Activated effector memory CD4-positive, alpha-beta T cell treated with anti-CD3 and anti-CD28 coated beads, Interleukin-2, amount 50 U/mL, for 16 hours (primary cell): ENCODE measurements at regions not wholly inside any gene's neighbourhood (a gene's known extent, or its start where the extent isn't known, plus 50 kb on each side); places are given as distances from the start of the nearest gene placed in this dataset.

Source experiments
- DNase-seq: peaks from one replicate; pipeline ENCODE4 v3.0.0-alpha.2; 2020

DNA sequence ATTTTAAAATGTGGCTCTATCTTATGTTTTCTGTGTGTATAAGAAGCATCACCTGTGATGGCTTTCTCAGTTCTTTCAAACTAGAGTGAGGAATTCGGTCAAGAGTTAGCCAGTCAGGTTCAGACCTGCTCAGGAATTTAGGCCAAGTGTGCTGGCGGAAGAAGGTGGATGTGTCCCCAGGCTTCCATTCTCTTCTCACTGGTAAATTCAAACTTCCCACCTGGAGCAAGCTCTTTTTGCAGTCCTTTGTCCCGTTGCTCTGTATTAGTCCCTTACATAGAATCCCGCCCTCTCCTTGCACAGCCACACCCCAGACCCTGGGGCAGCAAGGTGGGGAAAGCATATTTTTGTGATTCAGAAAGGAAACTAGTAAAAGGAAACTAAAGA, 124.7 kb upstream of the PWP1 start:
- no peak for DNase-seq

DNA sequence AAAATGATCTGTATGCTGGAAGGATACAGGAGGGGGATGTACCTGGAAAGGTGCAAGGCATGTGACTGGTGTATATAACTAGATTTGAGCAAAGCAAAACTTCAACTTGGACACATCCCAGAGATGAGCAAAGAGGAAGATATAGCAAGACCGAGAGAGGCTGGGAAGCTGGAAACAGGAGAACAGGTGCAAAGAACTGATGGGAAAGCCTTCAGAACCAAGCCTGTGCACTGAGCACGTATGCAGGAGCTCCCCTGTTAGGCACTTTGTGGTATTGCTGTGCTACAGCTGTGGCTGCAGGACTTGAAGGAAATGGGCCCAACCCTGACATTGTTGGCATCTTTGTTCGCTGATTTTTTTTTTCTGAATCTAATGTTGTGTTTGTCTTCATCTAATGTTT, 120.7 kb upstream of the PWP1 start:
- no peak for DNase-seq

DNA sequence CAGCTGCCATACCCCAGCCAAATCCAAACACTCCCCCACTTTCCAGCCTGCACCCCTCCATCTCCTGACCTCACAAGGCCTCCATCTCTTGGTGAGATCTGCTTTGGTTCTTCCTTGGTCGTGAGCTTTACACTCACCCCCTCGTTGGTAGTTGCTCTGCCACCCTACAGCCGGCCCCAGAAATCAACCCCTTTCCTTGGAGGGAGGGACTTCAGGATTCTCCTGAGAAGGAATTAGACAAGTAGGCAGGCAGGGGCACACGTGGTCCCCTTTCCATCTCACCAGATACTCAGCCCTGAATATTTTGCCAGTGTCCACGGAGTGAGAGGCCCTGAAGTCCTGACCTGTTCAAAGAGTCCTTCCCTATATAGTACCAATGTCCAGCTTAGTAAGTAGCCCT, 120.0 kb upstream of the PWP1 start:
- DNase-seq: no peak

DNA sequence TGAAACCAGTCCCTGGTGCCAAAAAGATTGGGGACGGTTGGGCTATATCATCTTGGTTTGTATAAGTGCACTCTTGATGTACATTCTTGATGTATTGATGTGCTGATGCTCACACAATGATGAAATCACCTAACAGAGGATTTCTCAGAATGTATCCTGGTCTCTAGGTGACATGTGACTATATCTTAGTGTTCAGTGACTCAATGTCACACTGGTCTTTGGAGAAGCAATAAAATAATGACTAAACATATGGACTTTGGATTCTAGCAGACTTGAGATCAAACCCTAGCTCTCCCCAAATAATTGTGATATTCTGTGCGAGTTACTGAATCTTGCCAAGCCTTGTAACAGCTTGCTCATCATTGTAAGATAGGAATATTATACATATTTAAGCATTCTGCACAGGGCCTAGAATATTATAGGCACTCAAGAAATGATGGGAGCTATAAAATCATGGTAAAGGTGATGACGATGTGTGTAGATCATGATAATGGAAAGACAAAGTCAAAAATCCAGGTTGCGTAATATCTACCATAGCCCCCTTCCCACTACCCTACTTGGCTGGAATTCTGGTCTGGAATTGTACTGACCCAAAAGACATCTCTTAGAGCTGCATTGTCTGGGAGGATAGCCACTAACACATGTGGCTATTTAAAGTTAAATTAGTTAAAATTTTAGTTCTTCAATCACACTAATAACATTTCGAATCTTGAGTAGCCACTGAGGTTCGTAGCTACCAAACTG, 117.6 kb upstream of the PWP1 start:
- no peak for DNase-seq

DNA sequence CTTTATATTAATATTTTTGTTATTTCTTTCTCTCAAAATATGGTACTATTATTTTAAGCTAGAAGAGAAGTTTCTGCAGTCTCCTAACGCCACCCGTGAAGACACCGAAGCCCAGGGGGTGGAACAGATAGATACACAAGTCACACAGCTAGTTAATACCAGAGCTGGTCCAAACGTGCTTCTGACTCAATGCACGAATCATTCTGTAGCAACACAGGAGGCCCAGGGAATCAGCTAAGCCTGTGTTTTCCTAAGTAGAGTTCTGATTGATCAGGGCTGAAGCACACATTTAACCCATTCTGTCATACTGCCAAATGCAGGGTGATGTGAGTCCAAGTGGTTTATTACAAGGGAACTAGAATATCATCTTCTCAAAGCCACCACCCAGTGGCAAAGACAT, 116.9 kb upstream of the PWP1 start:
- no peak for DNase-seq

DNA sequence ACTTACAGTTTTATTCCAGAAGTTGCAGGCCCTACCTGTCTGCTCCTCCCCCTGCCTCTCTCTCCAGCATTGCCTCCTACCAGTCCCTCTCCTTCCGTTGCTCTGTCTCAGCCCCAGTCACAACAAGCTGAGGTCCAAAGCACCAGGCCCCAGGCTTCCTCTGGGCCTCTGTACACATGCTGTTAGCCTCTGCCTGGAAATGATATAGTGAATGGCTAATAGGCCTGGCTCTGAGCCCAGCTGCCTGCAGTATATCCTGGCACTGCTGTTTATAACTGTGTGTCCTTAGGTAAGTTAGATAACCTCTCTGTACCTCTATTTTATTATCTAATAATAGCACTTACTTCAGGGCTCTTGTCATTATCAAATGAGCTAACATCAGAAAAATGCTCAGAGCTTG, 114.9 kb upstream of the PWP1 start:
- DNase-seq: no peak

DNA sequence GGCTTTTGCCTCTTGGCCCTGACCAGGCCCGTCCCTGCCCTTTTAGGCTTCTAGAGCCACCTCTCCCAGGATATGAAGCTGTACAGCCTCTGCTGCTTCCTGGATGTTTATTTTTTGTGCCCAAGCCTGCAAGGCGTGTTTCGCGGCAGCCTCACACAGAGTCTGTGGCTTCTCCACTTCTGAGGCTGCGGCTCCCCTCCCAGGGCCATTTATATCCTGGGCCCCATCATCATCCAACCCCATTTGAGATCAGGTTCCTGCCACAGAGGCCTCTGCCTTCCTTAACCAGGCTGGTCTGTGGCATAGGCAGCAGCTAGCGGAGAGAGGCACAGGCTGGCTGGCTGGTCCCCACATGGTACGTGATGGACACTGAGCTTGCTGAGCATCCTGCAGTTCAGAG, 114.1 kb upstream of the PWP1 start:
- DNase-seq: no peak

DNA sequence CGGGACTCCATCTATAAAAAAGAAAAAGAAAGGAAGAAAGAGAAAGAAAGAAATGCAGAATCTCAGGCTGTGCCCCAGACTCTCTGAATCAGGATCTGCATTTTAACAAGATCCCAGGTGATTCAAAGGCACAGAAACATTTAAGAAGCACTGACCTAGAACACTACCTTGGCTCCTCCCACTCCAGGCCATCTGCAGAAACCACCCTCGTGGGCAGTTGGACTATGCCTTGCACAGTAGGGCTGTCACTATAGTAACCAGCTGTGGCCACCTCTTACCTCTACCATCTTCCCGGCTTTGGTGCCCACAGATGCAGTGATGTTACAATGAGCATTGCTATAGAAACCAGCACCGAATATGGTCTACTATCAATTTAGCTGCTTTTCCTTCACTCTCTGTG, 110.9 kb upstream of the PWP1 start:
- DNase-seq: no peak

DNA sequence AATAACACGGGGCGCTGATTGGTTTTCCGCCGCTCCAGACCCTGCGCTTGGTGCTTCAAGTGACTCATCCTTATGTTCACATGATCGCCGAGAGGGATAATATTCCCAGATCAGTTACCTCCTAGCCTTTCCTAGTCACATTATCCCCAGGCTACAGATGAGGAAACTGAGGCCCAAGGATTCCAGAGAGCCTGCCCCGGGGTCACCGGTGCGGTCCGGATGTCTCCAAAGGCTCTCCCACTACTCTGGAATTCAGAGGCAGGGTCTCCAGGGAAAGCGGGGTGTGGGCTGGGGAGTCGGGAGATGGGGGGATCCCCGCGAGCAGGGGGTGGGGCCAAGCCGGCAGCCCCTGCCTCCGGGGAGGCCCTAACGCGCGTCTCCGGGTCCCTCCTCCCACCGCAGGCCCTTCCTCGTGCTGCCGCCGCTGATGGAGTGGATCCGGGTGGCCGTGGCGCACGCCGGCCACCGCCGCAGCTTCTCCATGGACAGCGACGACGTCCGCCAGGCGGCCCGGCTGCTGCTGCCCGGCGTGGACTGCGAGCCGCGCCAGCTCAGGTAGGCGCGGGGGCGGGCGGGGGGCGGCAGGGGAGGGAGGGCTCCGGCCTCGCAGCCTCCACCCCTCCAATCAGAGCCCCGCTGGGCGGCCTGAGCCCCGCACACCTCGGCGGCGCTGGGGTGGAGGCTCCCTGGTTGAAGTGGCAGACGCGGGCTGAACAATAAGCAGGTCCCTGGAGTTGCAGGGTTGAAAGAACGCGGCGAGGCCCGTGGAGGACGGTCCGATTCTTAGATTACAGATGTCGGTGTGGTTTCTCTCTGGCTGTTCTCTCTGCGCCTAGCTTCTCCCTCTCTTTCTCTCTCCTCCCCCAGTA, 104.6 kb upstream of the PWP1 start:
- no peak for DNase-seq

DNA sequence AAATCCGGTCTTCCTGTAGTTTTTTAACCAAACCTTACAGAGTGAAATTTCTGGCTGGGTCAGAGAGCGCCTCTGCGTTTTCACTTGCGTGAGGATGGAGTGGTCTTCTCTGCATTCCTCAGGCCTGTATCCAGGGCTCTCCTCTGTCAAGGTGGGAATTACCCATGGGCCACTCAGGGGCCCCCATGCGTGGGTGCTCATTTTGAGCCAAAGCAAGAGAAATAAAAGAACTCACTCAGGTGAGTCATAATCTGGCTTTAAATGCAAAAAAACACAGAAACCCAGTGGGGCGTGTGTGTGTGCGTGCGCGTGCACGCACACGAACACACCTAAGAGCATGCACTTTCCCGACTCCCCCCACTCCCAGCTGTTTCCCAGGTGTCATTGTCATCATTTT, 104.0 kb upstream of the PWP1 start:
- DNase-seq: no peak

DNA sequence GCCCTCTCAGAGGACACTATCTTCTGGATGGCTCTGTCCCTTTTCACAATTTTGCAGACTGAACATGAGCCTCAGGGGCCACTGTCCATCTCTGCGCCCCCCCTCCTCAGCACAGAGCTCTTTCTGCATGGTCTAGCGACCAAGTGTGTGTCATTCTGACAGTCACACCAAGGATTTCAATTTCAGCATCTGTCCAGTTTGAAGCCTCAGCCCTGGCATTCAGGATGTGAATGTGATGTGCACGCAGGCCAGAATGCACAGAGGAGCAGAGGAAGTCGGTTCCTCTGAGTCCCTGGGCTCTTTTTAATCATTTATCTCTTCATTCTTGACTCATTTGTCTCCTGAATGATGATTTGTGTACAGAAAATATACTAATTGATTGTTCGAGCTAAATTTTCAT, 102.0 kb upstream of the PWP1 start:
- DNase-seq: no peak

DNA sequence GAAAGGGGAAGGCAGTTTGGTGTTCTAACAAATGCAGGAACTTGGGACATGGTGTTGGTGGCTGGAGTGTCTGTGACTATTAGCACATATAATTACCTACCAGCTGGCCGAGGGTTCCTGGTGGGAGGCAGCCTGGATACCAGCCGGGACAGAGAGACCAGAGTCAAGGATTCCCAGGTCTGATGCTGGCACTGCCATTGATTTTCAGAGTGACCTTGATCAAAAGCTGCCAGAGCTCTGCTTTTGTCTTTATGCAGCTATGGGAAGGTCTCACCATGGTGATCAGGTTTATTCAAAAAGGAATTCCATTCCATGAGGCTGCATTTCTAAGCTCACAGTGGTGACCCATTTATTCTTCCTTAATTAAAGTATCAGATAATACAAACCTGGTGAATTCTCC, 101.0 kb upstream of the PWP1 start:
- no peak for DNase-seq

DNA sequence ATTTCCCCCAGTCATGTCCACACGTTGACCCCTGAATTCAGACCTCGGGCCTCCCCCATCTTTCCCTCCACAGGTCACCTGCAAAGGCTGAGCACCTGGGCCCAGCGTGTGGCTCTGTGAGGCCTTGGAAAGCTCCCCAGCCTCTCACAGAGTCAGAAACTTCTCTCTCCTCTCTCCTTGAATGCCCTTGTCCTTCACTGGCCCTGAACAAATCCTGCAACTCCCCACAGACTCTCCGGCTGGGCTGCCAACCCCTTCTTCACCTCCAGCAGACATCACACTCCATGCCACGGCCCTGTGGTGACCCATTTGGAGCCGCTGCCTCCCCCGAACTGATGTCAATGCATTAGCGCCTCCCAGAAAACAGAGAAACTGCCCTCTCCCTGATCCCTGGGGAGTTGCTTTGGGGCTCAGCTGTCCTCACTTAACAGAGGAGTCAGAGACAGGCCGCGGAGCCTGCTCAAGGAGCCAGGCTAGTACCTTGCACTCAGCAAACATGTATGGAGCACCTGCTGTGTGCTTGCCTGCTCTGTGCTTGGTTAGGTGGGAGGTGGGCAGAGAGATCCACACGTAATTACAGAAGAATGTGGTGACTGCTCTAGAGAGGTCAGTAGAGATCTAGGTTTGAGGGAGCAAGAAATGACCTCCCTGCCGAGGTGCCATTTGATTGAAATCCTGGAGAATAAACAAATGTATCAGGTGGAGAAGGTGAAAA, 99.2 kb upstream of the PWP1 start:
- no peak for DNase-seq

DNA sequence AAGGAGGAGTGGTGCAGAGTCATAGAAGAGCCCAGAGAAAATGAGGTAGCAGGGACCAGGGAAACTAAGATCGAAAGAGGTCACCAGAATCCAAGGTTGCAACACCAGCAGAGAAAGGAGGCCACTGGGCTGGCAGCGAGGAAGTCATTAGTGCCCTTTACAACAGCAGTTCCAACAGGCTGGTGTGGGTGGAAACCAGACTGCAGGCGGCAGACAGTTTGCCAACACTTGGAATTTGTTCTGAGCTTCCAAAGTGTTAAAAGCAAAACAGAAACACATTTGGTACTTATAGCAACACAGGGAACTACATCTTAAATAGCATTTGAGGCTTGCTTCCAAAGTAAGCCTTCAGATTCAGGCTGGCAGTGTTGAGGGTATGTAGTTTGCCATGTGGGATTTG, 95.2 kb upstream of the PWP1 start:
- DNase-seq: no peak

DNA sequence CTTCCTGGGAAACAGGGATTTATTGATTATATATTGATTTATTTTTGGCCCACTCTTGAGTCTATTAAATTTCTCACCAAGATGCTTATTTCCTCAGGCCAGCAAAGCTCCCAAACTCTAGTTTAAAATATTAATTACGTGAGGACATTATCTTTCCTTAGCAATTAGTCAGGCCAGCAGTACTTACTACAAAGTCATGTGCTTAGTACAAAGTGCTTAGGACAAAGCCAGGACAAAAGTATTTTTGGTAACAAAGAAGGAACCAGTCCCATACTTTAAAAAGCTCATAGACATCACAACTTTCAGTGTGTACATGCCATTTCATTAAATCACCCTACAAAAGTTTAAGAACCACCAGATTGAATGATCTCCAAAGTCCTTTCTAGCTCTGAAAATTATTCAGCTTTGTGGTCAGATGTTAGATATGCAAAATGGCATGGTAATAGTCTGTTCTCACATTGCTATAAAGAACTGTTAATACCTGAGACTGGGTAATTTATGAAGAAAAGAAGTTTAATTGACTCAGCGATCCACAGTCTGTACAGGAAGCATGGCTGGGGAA, 94.7 kb upstream of the PWP1 start:
- DNase-seq: no peak

DNA sequence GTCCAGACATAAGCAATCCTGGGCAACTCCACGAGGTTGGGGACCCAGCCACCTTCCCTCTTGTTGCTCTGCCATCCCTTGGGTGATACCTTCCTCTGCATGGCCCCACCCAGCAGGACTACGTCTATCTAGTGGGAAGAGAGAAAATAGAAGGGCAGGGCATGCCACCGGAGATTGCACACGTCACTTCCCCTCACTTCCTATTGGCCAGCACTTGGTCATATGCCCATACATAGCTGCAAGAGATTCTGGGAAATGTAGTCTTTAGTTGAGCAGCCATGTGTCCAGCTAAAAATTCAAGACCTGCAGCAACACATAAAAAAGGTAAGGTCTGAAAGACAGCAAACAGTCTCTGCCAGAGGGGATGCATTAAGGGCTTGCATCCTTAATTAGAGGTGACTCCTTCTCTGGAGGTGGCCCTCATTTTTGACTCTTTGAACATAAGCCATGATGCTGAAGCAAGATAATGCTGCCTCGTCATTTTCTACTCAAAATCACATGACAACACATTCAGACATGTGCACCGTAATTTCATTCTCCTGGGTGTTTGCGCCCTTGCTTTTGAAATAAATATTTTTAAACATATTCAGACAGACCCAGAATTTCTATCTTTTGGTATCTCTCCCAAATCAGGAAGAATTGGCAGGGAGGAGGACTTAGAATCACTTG, 91.8 kb upstream of the PWP1 start:
- no peak for DNase-seq

DNA sequence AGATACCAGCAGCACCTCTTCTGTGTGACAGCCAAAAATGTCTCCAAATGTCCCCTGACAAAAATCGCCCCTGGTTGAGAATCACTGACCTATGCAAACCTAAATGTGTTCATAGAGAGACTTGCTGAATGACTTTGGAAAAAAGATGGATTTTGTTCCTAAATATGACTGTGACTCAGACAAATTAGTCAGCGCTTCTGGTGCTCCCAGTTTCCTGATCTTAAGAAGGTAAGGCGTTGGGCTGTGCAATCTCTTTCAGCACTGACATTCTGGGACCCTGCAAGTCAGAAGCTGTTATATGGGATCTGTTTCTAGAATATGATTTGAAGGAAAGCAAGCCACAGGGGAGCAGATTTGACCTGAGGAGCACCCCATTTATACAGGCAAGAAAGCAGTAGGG, 90.6 kb upstream of the PWP1 start:
- DNase-seq: no peak

DNA sequence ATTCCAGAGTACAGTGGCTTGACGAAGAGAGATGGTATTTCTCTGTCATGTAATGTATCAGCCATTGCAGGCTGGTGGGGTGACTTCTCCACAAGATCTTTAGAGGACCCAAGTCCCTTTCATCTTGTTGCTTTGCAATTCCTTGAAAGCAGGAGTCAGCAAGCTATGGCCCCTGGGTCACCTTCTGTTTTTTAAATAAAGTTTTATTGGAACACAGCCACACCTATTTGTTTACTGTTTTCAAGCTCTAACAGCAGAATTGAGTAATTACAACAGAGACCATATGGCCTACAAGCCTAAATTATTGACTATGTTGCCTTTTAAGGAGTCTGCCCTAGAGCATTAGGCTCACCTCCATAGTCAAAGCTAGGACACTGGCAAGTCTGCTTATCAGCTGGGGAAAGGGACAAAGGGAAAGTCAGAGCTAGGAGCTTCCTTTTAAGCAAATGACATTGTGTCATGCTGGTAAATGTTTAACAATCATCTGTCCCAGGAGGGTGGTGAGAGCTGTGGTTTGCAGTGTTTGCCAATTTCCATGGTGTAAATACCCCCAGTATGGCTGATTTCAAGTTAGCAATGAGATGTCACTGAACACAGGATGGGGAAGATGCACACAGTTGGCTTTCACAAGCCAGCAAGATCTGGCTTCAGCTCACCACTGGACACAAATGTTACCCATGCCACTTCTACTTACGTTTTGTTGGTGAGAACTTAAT, 87.7 kb upstream of the PWP1 start:
- no peak for DNase-seq

DNA sequence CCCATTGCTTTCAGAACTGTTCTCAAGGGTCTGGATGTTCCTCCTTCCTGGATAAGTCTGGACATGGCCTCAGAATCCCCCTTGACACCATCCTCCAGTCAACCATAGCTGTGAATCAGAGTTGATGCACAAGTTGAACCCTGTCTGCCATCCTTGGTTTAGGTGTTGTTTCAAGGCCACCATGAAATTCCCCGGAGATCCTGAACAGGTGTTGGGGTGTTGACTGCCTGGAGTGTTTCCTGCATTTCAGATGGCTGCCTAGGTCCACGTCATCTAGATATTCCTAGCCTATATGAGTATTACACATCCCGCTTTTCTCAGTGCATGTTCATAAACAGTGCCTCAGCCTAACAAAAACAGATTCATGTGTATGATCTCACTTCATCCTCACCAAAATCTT, 86.7 kb upstream of the PWP1 start:
- no peak for DNase-seq

DNA sequence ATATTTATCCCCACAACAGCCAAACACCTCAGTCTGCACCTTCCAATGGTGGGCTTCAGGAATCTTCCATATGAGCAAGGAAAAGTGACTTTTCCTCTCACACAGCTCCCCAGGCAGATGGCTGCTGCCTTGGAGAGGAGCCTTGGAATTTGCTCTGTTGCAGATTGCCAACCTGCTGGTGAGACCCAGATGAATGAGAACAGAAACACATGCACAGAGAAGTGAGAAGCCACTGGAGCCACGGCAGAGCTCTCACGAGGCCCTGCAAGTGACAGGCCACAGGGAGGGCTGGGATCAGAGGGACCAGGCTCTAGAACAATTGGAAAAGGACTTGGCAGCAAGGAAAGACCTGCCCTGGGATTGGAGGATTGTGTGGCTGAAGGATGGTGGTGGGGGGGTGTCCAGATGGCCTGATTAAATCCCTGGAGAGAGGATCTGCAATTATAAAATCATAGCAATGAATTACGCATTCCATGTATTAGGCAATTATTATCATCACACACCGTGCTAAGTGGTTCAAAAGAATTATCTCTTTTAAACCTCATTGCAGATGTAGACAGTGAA, 84.9 kb upstream of the PWP1 start:
- no peak for DNase-seq

DNA sequence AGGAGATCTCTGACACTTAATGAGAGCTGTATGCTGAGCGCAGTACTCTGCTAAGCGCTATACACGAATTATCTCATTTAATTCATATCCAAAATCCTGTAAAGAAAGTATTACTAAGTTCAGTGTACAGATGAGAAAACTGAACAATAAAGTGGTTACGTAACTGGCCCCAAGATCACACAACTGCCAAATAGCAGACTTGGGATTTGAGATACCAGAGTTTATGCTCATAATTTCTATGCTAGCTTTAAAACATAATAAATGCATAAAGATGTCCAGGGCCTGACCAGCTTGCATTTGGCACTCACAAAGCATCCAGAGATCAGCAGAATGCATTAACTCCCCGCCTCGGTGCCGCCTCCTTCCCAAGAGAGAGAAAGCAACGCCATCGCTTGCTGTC, 83.2 kb upstream of the PWP1 start:
- no peak for DNase-seq

DNA sequence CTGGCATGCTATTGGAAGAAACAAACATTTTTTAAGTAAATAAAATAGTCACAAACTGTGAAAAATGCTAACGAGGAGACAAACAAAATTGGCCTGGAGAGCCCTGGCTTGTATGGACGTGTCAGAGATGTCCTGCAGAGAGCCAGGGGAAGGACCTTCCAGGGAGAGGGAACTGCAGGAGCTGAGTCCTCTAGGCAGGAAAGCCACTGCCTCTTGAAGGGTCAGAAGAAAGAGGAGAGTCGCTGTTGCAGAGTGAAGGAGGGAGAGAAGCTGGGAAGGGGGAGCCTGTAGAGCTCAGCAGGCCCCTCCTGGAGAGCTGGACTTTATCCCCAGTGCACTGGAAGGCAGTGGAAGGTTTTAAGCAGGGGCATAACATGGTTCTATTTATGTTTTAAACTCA, 80.3 kb upstream of the PWP1 start:
- DNase-seq: no peak
